Naive thymus-derived CD4-positive, alpha-beta T cell (primary cell): ENCODE measurements at regions not wholly inside any gene's neighbourhood (a gene's known extent, or its start where the extent isn't known, plus 50 kb on each side); places are given as distances from the start of the nearest gene placed in this dataset.
A peak's percentile ranks its signal among the peaks of the same experiment; 100 is the strongest.

Experiments used
- ATAC-seq: fragments of 150-1000 bp; cut with Tn5 transposase; 2 replicates; pipeline ENCODE4 v1.10.0; 2021; ENCODE audit warnings: mild to moderate bottlenecking, moderate library complexity
- CTCF ChIA-PET: fragments of 350-600 bp; sonication (Branson Sonifier 250); formaldehyde crosslinking; loops from one replicate; lab custom pipeline; 2021; ENCODE audit warnings: antibody characterized with exemption; lab: Charles Lee
- POLR2A ChIA-PET: fragments of 350-600 bp; sonication (Branson Sonifier 250); formaldehyde crosslinking; loops from one replicate; lab custom pipeline; 2021; ENCODE audit warnings: antibody characterized with exemption, inconsistent platforms; lab: Charles Lee
- DNase-seq, 9 donors: peaks; one replicate each; pipeline versions ENCODE4 v3.0.0 to v3.0.0-alpha.2; 2020 to 2022; ENCODE audit warnings: mixed read lengths in 1 of 9
- H3K27ac ChIP-seq: one replicate; pipeline ENCODE4 v1.7.0; 2013; ENCODE audit warnings: mild to moderate bottlenecking, low read depth, low read length, moderate library complexity
- H3K27me3 ChIP-seq, 2 donors: one replicate each; pipeline ENCODE4 v1.7.0; 2013; ENCODE audit warnings: low read length in 2 of 2, mild to moderate bottlenecking in 2 of 2, moderate library complexity in 2 of 2; ENCODE audit not compliant: control insufficient read depth in 2 of 2, insufficient read depth in 2 of 2
- H3K36me3 ChIP-seq, 3 experiments: 1 replicate in 2 of 3; 2 replicates in 1 of 3; pipeline ENCODE4 v1.7.0; 2013; ENCODE audit warnings: low read length in 3 of 3, mild to moderate bottlenecking in 3 of 3, moderate library complexity in 1 of 3; ENCODE audit not compliant: insufficient read depth in 3 of 3, control insufficient read depth in 2 of 3
- H3K4me1 ChIP-seq, 2 donors: one replicate each; pipeline ENCODE4 v1.7.0; 2013; ENCODE audit warnings: low read length in 2 of 2, mild to moderate bottlenecking in 2 of 2, moderate library complexity in 1 of 2; ENCODE audit not compliant: control insufficient read depth in 2 of 2, insufficient read depth in 2 of 2
- H3K4me3 ChIP-seq: 2 replicates; pipeline ENCODE4 v1.7.0; 2013; ENCODE audit warnings: mild to moderate bottlenecking, low read length
- H3K9me3 ChIP-seq, 3 experiments: 1 replicate in 2 of 3; 2 replicates in 1 of 3; pipeline ENCODE4 v1.7.0; 2013; ENCODE audit warnings: low read length in 3 of 3; ENCODE audit not compliant: control insufficient read depth in 2 of 3
- H3K27ac Mint-ChIP-seq, 9 donors: one replicate each; pipeline ENCODE4 v1.8.0; 2020 to 2022; ENCODE audit warnings: mixed read lengths in 9 of 9, mild to moderate bottlenecking in 8 of 9, moderate library complexity in 5 of 9, inconsistent platforms in 2 of 9
- H3K27me3 Mint-ChIP-seq, 5 donors: one replicate each; pipeline ENCODE4 v1.8.0; 2021 to 2022; ENCODE audit warnings: mixed read lengths in 5 of 5, mild to moderate bottlenecking in 1 of 5
- H3K36me3 Mint-ChIP-seq, 5 donors: one replicate each; pipeline ENCODE4 v1.8.0; 2020 to 2022; ENCODE audit warnings: mixed read lengths in 5 of 5, mild to moderate bottlenecking in 3 of 5, inconsistent platforms in 1 of 5
- H3K4me1 Mint-ChIP-seq, 7 donors: one replicate each; pipeline ENCODE4 v1.8.0; 2020 to 2022; ENCODE audit warnings: mixed read lengths in 7 of 7, mild to moderate bottlenecking in 3 of 7, inconsistent platforms in 1 of 7
- H3K4me3 Mint-ChIP-seq, 10 donors: one replicate each; pipeline ENCODE4 v1.8.0; 2020 to 2022; ENCODE audit warnings: mild to moderate bottlenecking in 10 of 10, mixed read lengths in 10 of 10, moderate library complexity in 6 of 10, inconsistent platforms in 2 of 10
- H3K9me3 Mint-ChIP-seq, 11 donors: one replicate each; pipeline ENCODE4 v1.8.0; 2020 to 2022; ENCODE audit warnings: mixed read lengths in 11 of 11, mild to moderate bottlenecking in 4 of 11, inconsistent platforms in 1 of 11, moderate library complexity in 1 of 11
- intact Hi-C, 2 donors: fragments of 100-400 bp; cut with micrococcal nuclease; formaldehyde crosslinking; loops; one replicate each; pipeline ENCODE4 v1.15.1; 2023

DNA sequence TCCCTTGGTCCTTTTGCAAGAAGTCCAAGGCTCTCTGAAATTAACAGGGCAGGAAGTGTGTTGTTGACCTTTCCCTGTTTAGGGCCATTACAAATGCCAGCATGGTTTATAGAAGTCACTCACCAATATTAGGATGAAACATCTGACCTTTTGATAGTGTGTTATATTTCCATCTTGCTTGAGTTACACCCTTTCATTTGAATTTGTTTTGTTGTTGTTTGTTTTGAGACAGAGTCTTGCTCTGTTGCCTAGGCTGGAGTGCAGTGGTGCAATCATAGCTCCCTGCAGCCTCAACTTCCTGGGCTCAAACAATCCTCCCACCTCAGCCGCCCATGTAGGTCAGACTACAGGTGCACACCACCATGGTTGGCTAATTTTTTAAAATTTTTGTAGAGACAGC lies 241.1 kb upstream of the USP9Y start:
- no peaks in the 10 kb centered on the region for H3K36me3 Mint-ChIP-seq
- Histone ChIP-seq H3K9me3 (no peaks in the 10 kb centered on the region), H3K36me3 (no peaks in the 10 kb centered on the region), H3K4me1 (no peaks in the 10 kb centered on the region), H3K27me3 (no peaks in the 10 kb centered on the region), H3K4me3 (no peak overlapping the region), H3K27ac (no peak overlapping the region)
- ChIA-PET POLR2A (no interaction called here), CTCF (no interaction called here)
- H3K4me1 Mint-ChIP-seq: no peaks in the 10 kb centered on the region
- DNase-seq (no peak), ATAC-seq (no peak)
- no peaks in the 10 kb centered on the region for H3K27me3 Mint-ChIP-seq
- H3K4me3 Mint-ChIP-seq: no peak overlapping the region
- intact Hi-C loops: no loop called here
- no peak overlapping the region for H3K27ac Mint-ChIP-seq
- no peaks in the 10 kb centered on the region for H3K9me3 Mint-ChIP-seq

DNA sequence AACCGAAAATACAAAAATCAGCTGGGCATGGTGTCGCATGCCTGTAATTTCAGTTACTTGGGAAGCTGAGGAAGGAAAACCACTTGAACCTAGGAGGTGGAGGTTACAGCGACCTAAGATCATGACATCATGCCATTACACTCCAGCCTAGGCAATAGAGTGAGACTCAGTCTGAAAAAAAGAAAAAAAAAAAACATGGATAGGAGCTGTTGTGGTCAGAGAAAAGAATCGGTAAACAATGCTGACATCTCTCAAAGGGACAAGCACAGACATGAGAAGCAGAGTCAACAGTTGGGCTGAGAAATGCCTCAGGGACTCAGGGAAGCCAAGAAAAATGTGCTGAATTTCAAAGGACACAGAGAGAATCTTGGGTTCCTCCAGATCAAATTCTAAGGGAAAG lies 236.9 kb upstream of the USP9Y start:
- CTCF ChIA-PET: no interaction called here
- POLR2A ChIA-PET: no interaction called here

DNA sequence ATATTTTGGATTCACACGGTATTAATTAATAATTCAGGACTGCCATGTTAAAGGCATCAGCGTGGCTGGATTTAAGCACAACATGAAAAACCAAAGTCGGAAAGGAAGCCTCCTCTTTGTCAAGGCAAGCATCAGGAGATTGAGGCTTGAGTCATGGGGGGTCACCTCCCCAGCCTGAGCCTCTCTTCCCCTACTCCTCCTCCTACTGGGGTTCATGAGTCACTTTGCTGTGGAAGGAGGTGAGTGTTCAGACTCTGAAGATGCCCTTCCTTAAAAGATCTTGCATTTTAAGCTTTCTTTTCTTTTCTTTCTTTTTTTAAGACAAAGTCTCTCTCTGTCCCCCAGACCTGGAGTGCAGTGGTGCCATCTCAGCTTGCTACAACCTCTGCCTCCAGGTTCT lies 235.3 kb upstream of the USP9Y start:
- Histone ChIP-seq H3K4me1 (no peaks in the 10 kb centered on the region), H3K27me3 (no peaks in the 10 kb centered on the region), H3K4me3 (no peak overlapping the region), H3K27ac (no peak overlapping the region), H3K9me3 (no peaks in the 10 kb centered on the region), H3K36me3 (no peaks in the 10 kb centered on the region)
- Mint-ChIP-seq H3K27ac (no peak overlapping the region), H3K4me3 (no peak overlapping the region), H3K27me3 (no peaks in the 10 kb centered on the region), H3K9me3 (peaks cover 0 to 17% (median 0%) of the 10 kb centered on the region in 11 donors), H3K4me1 (peaks cover 0 to 3% (median 0%) of the 10 kb centered on the region in 7 donors), H3K36me3 (peaks cover 0 to 2% (median 0%) of the 10 kb centered on the region in 5 donors)
- CTCF ChIA-PET: no interaction called here
- intact Hi-C loops: no loop called here
- DNase-seq (no peak), ATAC-seq (no peak)
- POLR2A ChIA-PET: no interaction called here

More for the DNA sequence above, 236.9 kb upstream of the USP9Y start:
- H3K27me3 ChIP-seq: no peaks in the 10 kb centered on the region
- Mint-ChIP-seq H3K4me3 (no peak overlapping the region), H3K27me3 (no peaks in the 10 kb centered on the region), H3K9me3 (peaks cover 0 to 14% (median 0%) of the 10 kb centered on the region in 11 donors), H3K4me1 (peaks cover 0 to 2% (median 0%) of the 10 kb centered on the region in 7 donors), H3K27ac (no peak overlapping the region), H3K36me3 (peaks cover 0 to 1% (median 0%) of the 10 kb centered on the region in 5 donors)
- no peak overlapping the region for H3K4me3 ChIP-seq
- no peaks in the 10 kb centered on the region for H3K9me3 ChIP-seq
- DNase-seq (no peak), ATAC-seq (no peak)
- H3K27ac ChIP-seq: no peak overlapping the region
- no peaks in the 10 kb centered on the region for H3K36me3 ChIP-seq
- intact Hi-C loops: no loop called here
- no peaks in the 10 kb centered on the region for H3K4me1 ChIP-seq

DNA sequence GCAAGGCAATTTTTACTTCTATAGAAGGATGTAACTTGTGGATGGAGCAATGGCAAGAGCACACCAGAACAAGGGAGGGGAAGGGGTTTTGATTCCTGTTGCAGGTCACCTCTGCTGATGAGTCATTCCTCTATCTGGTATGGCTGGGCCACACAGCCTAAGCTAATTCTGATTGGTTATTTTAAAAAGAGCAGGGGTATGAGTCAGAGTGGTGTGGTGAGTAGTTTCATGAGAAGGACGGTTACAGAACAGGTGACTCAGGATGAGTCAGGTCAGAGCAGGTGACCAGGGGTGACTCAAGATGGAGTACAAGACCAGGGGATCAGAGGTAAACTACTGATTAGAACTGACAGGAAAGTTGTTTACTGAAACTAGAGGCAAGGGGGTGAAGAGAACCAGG lies 231.9 kb upstream of the USP9Y start:
- Histone ChIP-seq H3K4me3 (no peak overlapping the region), H3K27me3 (no peaks in the 10 kb centered on the region), H3K9me3 (no peaks in the 10 kb centered on the region), H3K4me1 (no peaks in the 10 kb centered on the region), H3K27ac (no peak overlapping the region), H3K36me3 (no peaks in the 10 kb centered on the region)
- CTCF ChIA-PET: no interaction called here
- ATAC-seq (no peak), DNase-seq (no peak)
- H3K27me3 Mint-ChIP-seq: no peaks in the 10 kb centered on the region
- H3K27ac Mint-ChIP-seq: no peak overlapping the region
- peaks cover 0 to 2% (median 0%) of the 10 kb centered on the region in 5 donors for H3K36me3 Mint-ChIP-seq
- H3K9me3 Mint-ChIP-seq: peaks cover 0 to 17% (median 0%) of the 10 kb centered on the region in 11 donors
- intact Hi-C loops: no loop called here
- POLR2A ChIA-PET: no interaction called here
- peaks cover 0 to 3% (median 0%) of the 10 kb centered on the region in 7 donors for H3K4me1 Mint-ChIP-seq
- H3K4me3 Mint-ChIP-seq: no peak overlapping the region

DNA sequence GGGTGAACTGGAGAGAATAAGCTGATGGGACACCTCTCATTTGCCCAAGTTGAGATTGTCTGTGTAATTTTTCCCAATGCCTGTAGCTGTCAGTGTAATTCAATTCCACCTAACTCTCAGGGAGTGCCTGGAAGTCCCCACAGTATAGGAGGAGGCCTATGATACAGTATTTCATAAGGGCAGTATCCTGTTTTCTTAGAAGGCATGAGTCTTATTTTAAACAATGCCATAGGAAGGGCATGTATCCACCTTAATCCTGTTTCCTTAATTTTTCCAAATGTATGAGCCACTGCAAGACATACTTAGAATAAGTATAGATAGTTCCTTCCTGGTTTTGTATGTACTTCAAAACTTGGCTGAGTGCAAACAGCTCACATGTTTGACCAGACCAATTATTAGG lies 226.6 kb upstream of the USP9Y start:
- H3K4me1 ChIP-seq: no peaks in the 10 kb centered on the region
- H3K27me3 ChIP-seq: no peaks in the 10 kb centered on the region
- ChIA-PET CTCF (no interaction called here), POLR2A (no interaction called here)
- DNase-seq: no peak
- peaks cover 0 to 4% (median 0%) of the 10 kb centered on the region in 7 donors for H3K4me1 Mint-ChIP-seq
- no peak overlapping the region for H3K4me3 Mint-ChIP-seq
- no peaks in the 10 kb centered on the region for H3K36me3 Mint-ChIP-seq
- no peak overlapping the region for H3K27ac ChIP-seq
- no peaks in the 10 kb centered on the region for H3K36me3 ChIP-seq
- no peak overlapping the region for H3K27ac Mint-ChIP-seq
- no peaks in the 10 kb centered on the region for H3K9me3 ChIP-seq
- no peaks in the 10 kb centered on the region for H3K27me3 Mint-ChIP-seq
- intact Hi-C loops: loop anchor here in 1 of 2 donors (10.0 kb wide), 1 partner anchor 80 kb away; no protein-coding TSS in a partner anchor
- H3K9me3 Mint-ChIP-seq: no peaks in the 10 kb centered on the region
- no peak overlapping the region for H3K4me3 ChIP-seq
- no peak for ATAC-seq

DNA sequence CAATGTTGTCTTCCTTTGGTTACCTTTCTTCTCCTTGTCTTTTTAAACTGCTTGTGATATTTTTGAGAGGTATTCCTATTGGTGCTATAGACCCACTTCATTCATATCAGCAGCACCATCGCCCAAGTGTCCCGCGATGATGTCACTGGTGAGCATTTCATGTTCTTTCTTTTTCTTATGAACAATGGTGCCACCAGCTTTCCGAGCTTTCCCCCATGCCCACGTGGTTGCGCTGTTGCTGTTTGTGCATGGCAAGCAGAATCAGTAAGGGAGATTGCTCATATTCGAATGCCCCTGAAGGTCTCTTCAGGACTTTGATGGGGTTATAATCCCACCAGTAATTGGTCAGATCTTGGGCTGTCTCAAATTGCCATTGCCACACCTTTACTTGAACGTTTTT lies 221.6 kb upstream of the USP9Y start:
- Mint-ChIP-seq H3K27ac (peak overlapping the region in 1 of 9 donors; percentile 50), H3K4me1 (peaks cover 0 to 9% (median 0%) of the 10 kb centered on the region in 7 donors), H3K9me3 (peaks cover 0 to under 1% (median 0%) of the 10 kb centered on the region in 11 donors), H3K36me3 (no peaks in the 10 kb centered on the region), H3K4me3 (peak overlapping the region in 2 of 10 donors; percentile 21 to 40), H3K27me3 (no peaks in the 10 kb centered on the region)
- POLR2A ChIA-PET: no interaction called here
- Histone ChIP-seq H3K27ac (no peak overlapping the region), H3K9me3 (no peaks in the 10 kb centered on the region), H3K27me3 (no peaks in the 10 kb centered on the region), H3K4me1 (no peaks in the 10 kb centered on the region), H3K36me3 (no peaks in the 10 kb centered on the region), H3K4me3 (no peak overlapping the region)
- intact Hi-C loops: loop anchor here (1.0 to 10.0 kb wide), 3 partner anchors 75 to 231 kb away; no protein-coding TSS in a partner anchor
- CTCF ChIA-PET: interaction anchor here (0.6 to 1.0 kb wide), 2 partner anchors 142 to 152 kb away, joined by 3 to 7 read pairs; no protein-coding TSS in a partner anchor
- peak; percentile 50 for ATAC-seq
- DNase-seq: peak in 3 of 9 donors; percentile 19 to 28 (median 24)

DNA sequence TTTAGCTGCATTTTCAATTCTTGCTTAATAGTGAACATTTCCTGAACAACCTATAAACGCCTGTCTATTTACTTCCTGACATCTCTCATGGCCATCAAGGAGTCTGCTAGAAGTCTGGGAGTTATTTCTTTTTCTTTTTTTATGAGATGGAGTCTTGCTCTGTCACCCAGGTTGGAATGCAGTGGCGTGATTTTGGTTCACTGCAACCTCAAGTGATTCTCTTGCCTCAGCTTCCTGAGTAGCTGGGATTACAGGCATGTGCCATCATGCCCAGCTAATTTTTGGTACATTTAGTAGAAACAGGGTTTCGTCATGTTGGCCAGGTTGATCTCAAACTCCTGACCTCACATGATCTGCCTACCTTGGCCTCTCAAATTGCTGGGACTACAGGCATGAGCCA lies 217.6 kb upstream of the USP9Y start:
- ChIA-PET CTCF (no interaction called here), POLR2A (no interaction called here)
- Mint-ChIP-seq H3K4me3 (no peak overlapping the region), H3K9me3 (peaks cover 0 to 3% (median 0%) of the 10 kb centered on the region in 11 donors), H3K27ac (no peak overlapping the region), H3K4me1 (peaks cover 0 to 12% (median 3%) of the 10 kb centered on the region in 7 donors), H3K27me3 (peaks cover 0 to 3% (median 0%) of the 10 kb centered on the region in 5 donors), H3K36me3 (no peaks in the 10 kb centered on the region)
- intact Hi-C loops: no loop called here
- ATAC-seq: no peak
- no peak overlapping the region for H3K4me3 ChIP-seq
- H3K27ac ChIP-seq: no peak overlapping the region
- H3K36me3 ChIP-seq: no peaks in the 10 kb centered on the region
- no peaks in the 10 kb centered on the region for H3K4me1 ChIP-seq
- no peak for DNase-seq
- H3K27me3 ChIP-seq: no peaks in the 10 kb centered on the region
- no peaks in the 10 kb centered on the region for H3K9me3 ChIP-seq
